Activated T-helper 1 cell treated with anti-CD3 and anti-CD28 coated beads, Interleukin-12 subunit alpha, Interleukin-12 subunit beta, Interleukin-2, Interleukin-4 antibody, amounts not matched to agents 30 ng/mL and 10 ng/mL and 1 ng/mL, durations not matched to agents 14 hours and 24 hours and 36 hours (primary cell): ENCODE measurements at regions not wholly inside any gene's neighbourhood (a gene's known extent, or its start where the extent isn't known, plus 50 kb on each side); places are given as distances from the start of the nearest gene placed in this dataset.
"Not testable (repeated sequence)": the region's sequence is repeated elsewhere in the genome, so short reads cannot be mapped to it uniquely, and the experiment has no call there.

Experiments used
- DNase-seq: peaks from one replicate; pipeline ENCODE4 v3.0.0; 2021; ENCODE audit warnings: low spot score
- H3K27ac Mint-ChIP-seq: one replicate; pipeline ENCODE4 v1.8.0; 2021; ENCODE audit warnings: mild to moderate bottlenecking, mixed read lengths
- H3K27me3 Mint-ChIP-seq: one replicate; pipeline ENCODE4 v1.8.0; 2022; ENCODE audit warnings: mild to moderate bottlenecking, moderate library complexity, mixed read lengths; ENCODE audit not compliant: insufficient read depth
- H3K36me3 Mint-ChIP-seq: one replicate; pipeline ENCODE4 v1.8.0; 2021; ENCODE audit warnings: low read depth, mixed read lengths
- H3K4me1 Mint-ChIP-seq: one replicate; pipeline ENCODE4 v1.8.0; 2021; ENCODE audit warnings: low read depth, mixed read lengths
- H3K4me3 Mint-ChIP-seq: one replicate; pipeline ENCODE4 v1.8.0; 2021; ENCODE audit warnings: mild to moderate bottlenecking, moderate library complexity, mixed read lengths
- H3K9me3 Mint-ChIP-seq: one replicate; pipeline ENCODE4 v1.8.0; 2021; ENCODE audit warnings: mixed read lengths
- intact Hi-C: fragments of 100-400 bp; cut with micrococcal nuclease; formaldehyde crosslinking; loops from one replicate; pipeline ENCODE4 v1.15.1; 2024

DNA sequence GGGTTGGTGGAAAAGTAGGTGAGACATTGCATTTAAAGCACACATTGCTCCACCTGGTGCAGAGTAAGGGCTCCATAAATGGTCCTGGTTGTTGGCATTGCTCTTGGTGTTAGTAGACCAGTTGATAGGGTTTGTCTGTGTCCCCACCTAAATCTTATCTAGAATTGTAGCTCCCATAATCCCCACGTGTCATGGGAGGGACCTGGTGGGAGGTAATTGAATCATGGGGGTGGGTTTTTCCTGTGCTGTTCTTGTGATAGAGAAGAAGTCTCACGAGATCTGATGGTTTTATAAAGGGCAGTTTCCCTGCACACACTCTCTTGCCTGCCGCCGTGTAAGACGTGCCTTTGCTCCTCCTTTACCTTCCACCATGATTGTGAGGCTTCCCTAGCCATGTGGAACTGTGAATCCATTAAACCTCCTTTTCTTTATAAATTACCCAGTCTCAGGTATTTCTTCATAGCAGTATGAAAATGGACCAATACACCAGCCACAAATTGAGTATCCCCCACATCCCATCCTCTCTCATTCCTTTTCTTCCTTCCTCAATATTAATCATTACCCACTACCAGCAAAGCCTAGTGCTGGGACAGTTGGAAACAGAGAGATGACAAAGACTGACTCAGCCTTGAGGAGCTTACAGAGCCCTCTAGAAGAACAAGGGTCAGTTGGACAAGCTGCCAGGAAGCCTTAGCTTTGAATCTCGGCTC is 285.9 kb upstream of the CRY1 start:
- H3K27ac Mint-ChIP-seq, H3K9me3 Mint-ChIP-seq, H3K4me3 Mint-ChIP-seq, DNase-seq, intact Hi-C loops, H3K27me3 Mint-ChIP-seq, H3K36me3 Mint-ChIP-seq: not testable (repeated sequence)
- peaks cover 26% of the 10 kb centered on the region for H3K4me1 Mint-ChIP-seq

- Mint-ChIP-seq H3K27ac (no peak overlapping the region), H3K27me3 (no peaks in the 10 kb centered on the region), H3K4me1 (peaks cover 19% of the 10 kb centered on the region), H3K4me3 (no peak overlapping the region), H3K36me3 (no peaks in the 10 kb centered on the region), H3K9me3 (no peaks in the 10 kb centered on the region)
- intact Hi-C loops: no loop called here
- no peak for DNase-seq
These were observed 286.7 kb upstream of the CRY1 start for GRCh38 chr12:107379852-107380567.

- intact Hi-C loops: no loop called here
- Mint-ChIP-seq H3K27ac (no peak overlapping the region), H3K4me3 (no peak overlapping the region), H3K9me3 (peaks cover 6% of the 10 kb centered on the region), H3K4me1 (peaks cover 31% of the 10 kb centered on the region), H3K27me3 (no peaks in the 10 kb centered on the region), H3K36me3 (peaks cover 9% of the 10 kb centered on the region)
- no peak for DNase-seq
These were observed 291.3 kb upstream of the CRY1 start for GRCh38 chr12:107384645-107385044.

DNA sequence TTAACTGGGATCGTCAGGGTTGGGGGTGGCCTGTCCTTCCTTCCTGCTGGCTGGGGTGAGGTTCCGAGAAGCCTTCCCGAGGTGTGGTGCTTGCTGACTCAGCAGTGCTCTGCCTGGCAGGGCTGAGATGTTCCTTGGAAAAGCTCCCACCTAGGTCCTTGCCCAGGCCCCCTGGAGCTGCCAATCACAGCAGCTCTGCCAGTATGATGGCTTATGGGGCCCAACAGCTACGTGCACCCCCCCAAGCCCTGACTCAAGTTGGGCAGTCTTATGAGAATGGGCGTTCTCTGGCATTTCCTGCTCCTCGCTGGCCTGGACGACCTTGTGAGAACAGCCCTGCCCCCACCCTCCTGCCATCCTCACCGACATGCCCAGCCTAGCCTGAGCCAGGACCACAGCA is 292.2 kb upstream of the CRY1 start:
- peaks cover 9% of the 10 kb centered on the region for H3K9me3 Mint-ChIP-seq
- H3K4me3 Mint-ChIP-seq: no peak overlapping the region
- H3K27ac Mint-ChIP-seq: no peak overlapping the region
- no peak for DNase-seq
- intact Hi-C loops: no loop called here
- peaks cover 12% of the 10 kb centered on the region for H3K36me3 Mint-ChIP-seq
- no peaks in the 10 kb centered on the region for H3K27me3 Mint-ChIP-seq
- H3K4me1 Mint-ChIP-seq: peaks cover 32% of the 10 kb centered on the region

GRCh38 chr12:107386569-107386968 is 293.2 kb upstream of the CRY1 start:
- peaks cover 41% of the 10 kb centered on the region for H3K4me1 Mint-ChIP-seq
- intact Hi-C loops: no loop called here
- peaks cover 9% of the 10 kb centered on the region for H3K9me3 Mint-ChIP-seq
- DNase-seq: no peak
- peaks cover under 1% of the 10 kb centered on the region for H3K27me3 Mint-ChIP-seq
- peaks cover 12% of the 10 kb centered on the region for H3K36me3 Mint-ChIP-seq
- H3K27ac Mint-ChIP-seq: no peak overlapping the region
- H3K4me3 Mint-ChIP-seq: no peak overlapping the region

GRCh38 chr12:107388263-107388662 is 294.9 kb upstream of the CRY1 start:
- Mint-ChIP-seq H3K36me3 (peaks cover 17% of the 10 kb centered on the region), H3K4me1 (peaks cover 58% of the 10 kb centered on the region), H3K4me3 (no peak overlapping the region), H3K9me3 (peaks cover 9% of the 10 kb centered on the region), H3K27ac (no peak overlapping the region), H3K27me3 (peaks cover 2% of the 10 kb centered on the region)
- no peak for DNase-seq
- intact Hi-C loops: no loop called here

GRCh38 chr12:107390414-107390813 is 295.2 kb upstream of the PWP1 start:
- no peak overlapping the region for H3K4me3 Mint-ChIP-seq
- peaks cover 17% of the 10 kb centered on the region for H3K36me3 Mint-ChIP-seq
- H3K27ac Mint-ChIP-seq: peak overlapping the region; percentile 32
- intact Hi-C loops: loop anchor here (2.0 kb wide), 1 partner anchor 18 kb away; no protein-coding TSS in a partner anchor
- peaks cover 2% of the 10 kb centered on the region for H3K27me3 Mint-ChIP-seq
- H3K9me3 Mint-ChIP-seq: peaks cover 9% of the 10 kb centered on the region
- H3K4me1 Mint-ChIP-seq: peaks cover 75% of the 10 kb centered on the region
- DNase-seq: no peak

- Mint-ChIP-seq H3K9me3 (peaks cover 9% of the 10 kb centered on the region), H3K4me3 (no peak overlapping the region), H3K36me3 (peaks cover 14% of the 10 kb centered on the region), H3K27ac (no peak overlapping the region), H3K27me3 (peaks cover 2% of the 10 kb centered on the region), H3K4me1 (peaks cover 87% of the 10 kb centered on the region)
- intact Hi-C loops: no loop called here
- DNase-seq: no peak
These were observed 292.4 kb upstream of the PWP1 start for GRCh38 chr12:107393043-107393717.

DNA sequence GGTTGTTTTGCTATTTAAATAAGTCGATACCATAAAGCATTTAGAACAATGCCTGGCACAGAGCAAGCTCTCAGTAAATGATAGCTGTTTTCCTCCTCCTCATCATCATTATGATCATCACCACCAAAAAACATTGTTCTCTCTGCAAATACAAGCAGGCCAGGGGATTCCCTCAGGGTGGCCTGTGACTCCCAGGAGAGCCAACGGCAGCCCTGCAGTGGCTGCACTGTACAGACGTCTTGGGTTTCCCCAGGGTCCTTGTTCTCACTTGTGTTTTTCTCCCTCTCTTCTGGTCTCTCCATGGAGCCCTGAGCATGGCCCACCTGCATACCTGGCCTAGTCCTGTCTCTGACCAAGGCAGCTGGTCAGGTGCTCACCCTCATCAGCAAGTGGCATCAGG is 290.9 kb upstream of the PWP1 start:
- Mint-ChIP-seq H3K9me3 (peaks cover 3% of the 10 kb centered on the region), H3K27me3 (peaks cover 2% of the 10 kb centered on the region), H3K27ac (no peak overlapping the region), H3K4me1 (peaks cover 72% of the 10 kb centered on the region), H3K36me3 (peaks cover 8% of the 10 kb centered on the region), H3K4me3 (no peak overlapping the region)
- intact Hi-C loops: no loop called here
- DNase-seq: no peak

DNA sequence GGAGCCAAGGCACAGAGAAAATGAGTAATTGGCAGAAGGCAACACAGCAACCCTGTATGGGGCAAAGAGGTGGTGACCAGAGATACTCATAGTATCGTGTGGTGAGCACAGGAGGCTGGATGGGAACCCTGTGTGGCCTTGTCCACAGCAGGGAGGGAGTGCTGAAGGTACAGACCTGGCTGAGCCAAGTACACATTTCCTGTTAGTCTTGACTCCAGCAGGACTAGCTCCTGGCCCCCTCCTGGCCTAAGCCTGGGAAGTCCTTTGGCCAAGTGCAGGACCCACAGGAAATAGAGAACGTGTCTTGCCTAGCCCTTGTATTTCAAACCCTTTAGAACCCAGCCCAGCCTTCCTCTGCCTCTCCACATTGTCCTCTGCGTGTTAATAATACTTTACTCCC is 289.8 kb upstream of the PWP1 start:
- intact Hi-C loops: no loop called here
- Mint-ChIP-seq H3K36me3 (peaks cover 8% of the 10 kb centered on the region), H3K9me3 (no peaks in the 10 kb centered on the region), H3K27ac (no peak overlapping the region), H3K27me3 (peaks cover 2% of the 10 kb centered on the region), H3K4me3 (no peak overlapping the region), H3K4me1 (peaks cover 68% of the 10 kb centered on the region)
- DNase-seq: no peak

DNA sequence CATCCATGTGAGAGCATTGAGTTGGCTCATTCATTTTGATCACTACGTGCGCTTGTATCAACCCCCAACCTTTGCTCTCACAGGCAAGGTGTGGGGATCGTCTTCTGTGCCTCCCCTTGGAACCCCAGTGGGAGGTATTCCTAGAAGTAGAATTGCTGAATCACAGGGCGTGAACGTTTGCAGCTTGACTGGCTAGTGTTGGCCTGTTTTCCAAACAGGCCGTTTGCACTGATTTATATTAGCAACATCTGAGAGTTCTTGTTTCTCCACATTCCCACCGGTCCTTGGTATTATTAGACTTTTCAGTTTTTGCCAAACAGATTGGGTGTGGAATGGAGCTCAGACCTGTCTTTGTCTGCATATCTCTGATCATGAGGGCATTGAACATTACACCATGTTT is 288.6 kb upstream of the PWP1 start:
- H3K27me3 Mint-ChIP-seq: no peaks in the 10 kb centered on the region
- no peak overlapping the region for H3K4me3 Mint-ChIP-seq
- intact Hi-C loops: no loop called here
- peaks cover 8% of the 10 kb centered on the region for H3K36me3 Mint-ChIP-seq
- H3K4me1 Mint-ChIP-seq: peaks cover 69% of the 10 kb centered on the region
- H3K27ac Mint-ChIP-seq: no peak overlapping the region
- H3K9me3 Mint-ChIP-seq: no peaks in the 10 kb centered on the region
- no peak for DNase-seq

DNA sequence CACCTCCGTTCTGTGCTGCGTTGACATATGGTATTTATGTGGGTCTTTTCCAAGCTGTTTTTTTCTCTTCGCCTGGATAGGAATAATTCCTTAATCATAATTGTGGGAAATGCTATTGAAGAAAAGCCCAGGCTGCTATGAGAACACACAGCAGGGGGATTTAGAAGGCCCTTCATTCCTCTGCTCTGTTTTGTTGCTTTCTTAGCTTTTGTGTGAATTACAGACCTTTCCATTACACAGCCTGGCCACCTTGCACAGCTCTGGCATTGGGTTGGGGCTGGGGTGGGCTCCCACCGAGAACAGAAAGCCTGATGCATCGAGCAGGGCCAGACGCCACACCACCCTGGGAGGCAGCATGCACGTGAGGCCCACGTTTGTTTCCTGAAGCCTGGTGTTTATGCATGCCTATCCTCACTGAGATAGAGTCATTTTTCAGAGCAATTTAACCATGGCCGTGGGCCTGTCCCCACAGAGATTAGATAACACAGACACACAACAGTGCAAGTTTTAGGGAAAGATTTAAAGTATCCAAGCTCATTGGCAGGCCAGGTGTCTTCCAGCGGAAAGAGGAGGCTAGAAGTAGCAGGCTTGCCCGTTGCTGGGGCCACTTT is 287.6 kb upstream of the PWP1 start:
- peaks cover 3% of the 10 kb centered on the region for H3K36me3 Mint-ChIP-seq
- H3K4me1 Mint-ChIP-seq: peaks cover 69% of the 10 kb centered on the region
- no peaks in the 10 kb centered on the region for H3K27me3 Mint-ChIP-seq
- no peaks in the 10 kb centered on the region for H3K9me3 Mint-ChIP-seq
- H3K4me3 Mint-ChIP-seq: no peak overlapping the region
- DNase-seq: no peak
- no peak overlapping the region for H3K27ac Mint-ChIP-seq
- intact Hi-C loops: no loop called here

- no peak for DNase-seq
- Mint-ChIP-seq H3K4me3 (no peak overlapping the region), H3K4me1 (peaks cover 65% of the 10 kb centered on the region), H3K9me3 (no peaks in the 10 kb centered on the region), H3K36me3 (peaks cover 3% of the 10 kb centered on the region), H3K27ac (no peak overlapping the region), H3K27me3 (no peaks in the 10 kb centered on the region)
- intact Hi-C loops: no loop called here
These were observed 286.6 kb upstream of the PWP1 start for GRCh38 chr12:107399046-107399445.
